ENCODE measurements at regions not wholly inside any gene's neighbourhood (a gene's known extent, or its start where the extent isn't known, plus 50 kb on each side); places are given as distances from the start of the nearest gene placed in this dataset.

DNA sequence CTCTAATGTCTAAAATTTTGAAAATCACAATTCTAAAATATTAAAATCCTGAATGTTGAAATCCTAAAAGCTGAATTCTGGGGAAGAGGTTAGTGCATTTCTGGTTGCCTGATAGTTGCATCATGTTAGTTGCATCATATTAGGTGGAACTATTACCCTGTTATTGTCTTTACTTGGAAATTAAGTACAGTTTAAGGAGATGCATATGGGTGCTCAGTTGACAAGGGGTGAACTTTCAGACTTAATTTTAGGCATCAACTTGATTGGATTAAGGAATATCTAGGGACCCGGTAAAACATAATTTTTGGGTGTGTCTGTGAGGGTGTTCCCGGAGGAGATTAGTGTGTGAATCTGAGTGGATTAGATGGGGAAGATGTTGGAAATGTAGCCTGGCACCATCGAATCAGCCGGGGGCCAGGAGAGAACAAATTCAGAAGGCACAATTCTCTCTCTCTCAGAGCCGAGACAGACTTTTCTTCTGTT, 409.8 kb downstream of the PLCL1 start:
- DNase-seq (ENCODE audit: low read depth), result no peak

DNA sequence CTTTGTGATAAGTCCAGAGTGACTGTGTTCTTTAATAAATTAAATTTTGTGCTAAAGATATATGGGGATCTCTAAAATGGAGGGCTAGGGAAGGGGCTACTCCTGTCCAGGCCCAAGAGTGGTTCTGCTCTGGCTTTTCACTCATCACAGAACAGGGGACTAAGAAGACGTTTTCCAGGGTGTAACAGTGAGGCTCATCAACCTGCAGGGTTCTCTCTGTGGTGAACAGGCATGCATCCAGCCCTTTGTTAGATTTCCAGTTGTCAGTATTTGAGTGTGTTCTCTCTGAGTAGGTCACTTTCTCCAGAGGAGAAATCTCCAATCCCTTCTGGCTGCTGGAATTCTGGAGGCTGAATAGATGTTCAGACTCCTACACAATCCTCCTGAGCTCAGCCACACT, 408.9 kb downstream of the PLCL1 start:
- DNase-seq (ENCODE audit: low read depth), result no peak

DNA sequence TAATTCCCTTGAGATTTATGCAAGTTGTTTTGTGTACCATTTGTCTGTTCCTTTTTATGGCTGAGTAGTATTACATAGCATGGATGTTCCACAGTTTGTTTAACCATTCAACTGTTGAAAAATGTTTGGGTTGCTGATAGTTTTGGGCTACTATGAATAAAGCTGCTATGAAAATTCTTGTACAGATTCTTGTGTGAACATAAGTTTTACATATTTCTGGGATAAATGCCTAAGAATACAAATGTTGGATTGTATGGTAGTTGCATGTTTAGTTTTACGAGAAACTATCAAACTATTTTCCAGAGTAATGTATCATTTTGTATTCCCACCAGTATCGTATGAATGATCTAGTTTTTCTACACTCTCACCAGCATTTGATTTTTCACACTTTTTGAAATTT, 407.3 kb downstream of the PLCL1 start:
- no peak for DNase-seq (ENCODE audit: low read depth)

DNA sequence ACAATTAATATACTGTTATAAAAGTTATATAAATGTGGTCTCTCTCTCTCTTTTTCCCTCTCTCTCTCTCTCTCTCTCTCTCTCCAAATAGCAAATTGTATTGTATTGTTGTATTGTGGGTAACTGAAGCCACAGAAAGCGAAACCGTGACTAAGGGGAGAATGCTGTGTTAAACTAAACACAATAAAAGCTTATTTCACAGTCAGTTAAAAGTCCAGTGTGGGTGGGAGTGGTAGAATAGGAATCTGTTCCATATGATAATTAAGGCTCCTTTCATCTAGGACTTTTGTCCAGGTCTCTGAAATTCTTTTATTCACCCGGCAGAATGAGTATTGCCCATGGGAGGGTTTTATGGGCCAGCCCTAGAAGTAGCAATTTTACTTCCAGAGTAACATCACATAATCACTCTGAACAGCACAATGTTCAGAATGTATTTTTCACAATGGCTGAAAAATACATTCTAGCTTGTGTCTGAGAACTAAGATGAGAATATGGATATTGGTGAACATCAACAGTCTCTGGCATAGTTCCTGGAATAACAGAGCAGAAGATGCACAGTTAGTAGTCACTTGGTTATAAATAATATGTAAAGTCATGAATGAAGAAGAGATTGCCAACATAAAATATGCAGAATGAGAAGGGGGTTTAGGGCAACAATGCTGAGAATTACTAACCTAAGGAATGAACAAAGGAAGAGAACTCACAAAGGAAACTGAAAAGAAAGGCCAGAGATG, 399.1 kb downstream of the PLCL1 start:
- no peak for DNase-seq (ENCODE audit: low read depth)

Data from activated T-cell treated with anti-CD3 and anti-CD28 coated beads for 24 hours (primary cell).